ENCODE measurements at regions not wholly inside any gene's neighbourhood (a gene's known extent, or its start where the extent isn't known, plus 50 kb on each side); places are given as distances from the start of the nearest gene placed in this dataset.
A peak's percentile ranks its signal among the peaks of the same experiment; 100 is the strongest.
"Not testable (repeated sequence)": the region's sequence is repeated elsewhere in the genome, so short reads cannot be mapped to it uniquely, and the experiment has no call there.

- DNase-seq (ENCODE audit: low spot score): no peak
These were observed 50.9 kb upstream of the WARS2 start for GRCh38 chr1:119191325-119191724.

GRCh38 chr1:119204197-119204960 is 63.9 kb upstream of the WARS2 start:
- DNase-seq (ENCODE audit: low spot score): no peak

- DNase-seq (ENCODE audit: low spot score): no peak
These were observed 64.5 kb upstream of the WARS2 start for GRCh38 chr1:119204961-119205357.

- no peak for DNase-seq (ENCODE audit: low spot score)
These were observed 68.6 kb upstream of the WARS2 start for GRCh38 chr1:119209061-119209460.

GRCh38 chr1:119209596-119210295 is 69.3 kb upstream of the WARS2 start:
- no peak for DNase-seq (ENCODE audit: low spot score)

GRCh38 chr1:119210296-119210649 is 69.8 kb upstream of the WARS2 start:
- no peak for DNase-seq (ENCODE audit: low spot score)

GRCh38 chr1:119213213-119213612 is 72.8 kb upstream of the WARS2 start:
- DNase-seq (ENCODE audit: low spot score): not testable (repeated sequence)

GRCh38 chr1:119214961-119215360 is 74.5 kb upstream of the WARS2 start:
- DNase-seq (ENCODE audit: low spot score): not testable (repeated sequence)

- no peak for DNase-seq (ENCODE audit: low spot score)
These were observed 76.9 kb upstream of the WARS2 start for GRCh38 chr1:119217309-119217828.

GRCh38 chr1:119219711-119220110 is 79.3 kb upstream of the WARS2 start:
- DNase-seq (ENCODE audit: low spot score): no peak

GRCh38 chr1:119220991-119221390 is 80.5 kb upstream of the WARS2 start:
- DNase-seq (ENCODE audit: low spot score): peak; percentile 24

GRCh38 chr1:119222271-119222670 is 81.8 kb upstream of the WARS2 start:
- no peak for DNase-seq (ENCODE audit: low spot score)

- DNase-seq (ENCODE audit: low spot score): no peak
These were observed 84.8 kb upstream of the WARS2 start for GRCh38 chr1:119225265-119225664.

GRCh38 chr1:119225831-119226230 is 85.4 kb upstream of the WARS2 start:
- no peak for DNase-seq (ENCODE audit: low spot score)

GRCh38 chr1:119226321-119226720 is 85.9 kb upstream of the WARS2 start:
- no peak for DNase-seq (ENCODE audit: low spot score)

- DNase-seq (ENCODE audit: low spot score): no peak
These were observed 86.5 kb upstream of the WARS2 start for GRCh38 chr1:119226913-119227312.

- DNase-seq (ENCODE audit: low spot score): no peak
These were observed 87.0 kb upstream of the WARS2 start for GRCh38 chr1:119227456-119227855.

- no peak for DNase-seq (ENCODE audit: low spot score)
These were observed 88.1 kb upstream of the WARS2 start for GRCh38 chr1:119228335-119229080.

GRCh38 chr1:119235120-119235519 is 94.7 kb upstream of the WARS2 start:
- DNase-seq (ENCODE audit: low spot score): no peak

- DNase-seq (ENCODE audit: low spot score): no peak
These were observed 105.4 kb upstream of the WARS2 start for GRCh38 chr1:119245881-119246280.

- no peak for DNase-seq (ENCODE audit: low spot score)
These were observed 108.8 kb upstream of the WARS2 start for GRCh38 chr1:119249283-119249682.

- DNase-seq (ENCODE audit: low spot score): no peak
These were observed 109.8 kb upstream of the WARS2 start for GRCh38 chr1:119250299-119250698.

- DNase-seq (ENCODE audit: low spot score): no peak
These were observed 111.3 kb upstream of the WARS2 start for GRCh38 chr1:119251751-119252150.

All from AG08396 (cell line).